AG04450 (cell line): ENCODE measurements at regions not wholly inside any gene's neighbourhood (a gene's known extent, or its start where the extent isn't known, plus 50 kb on each side); places are given as distances from the start of the nearest gene placed in this dataset.

Source experiments
- CTCF ChIA-PET: fragments of 300-600, 350-600 bp; formaldehyde crosslinking; extraction: SDS; loops from one replicate; lab custom pipeline; 2022; ENCODE audit warnings: antibody characterized with exemption, inconsistent platforms; lab: Charles Lee
- POLR2A ChIA-PET: fragments of 350-600 bp; formaldehyde crosslinking; extraction: SDS; loops from one replicate; lab custom pipeline; 2021; ENCODE audit warnings: antibody characterized with exemption, inconsistent platforms; lab: Yijun Ruan, JAX
- DNase-seq: peaks from one replicate; pipeline ENCODE4 v3.0.0-alpha.2; 2011; ENCODE audit warnings: low read depth, low spot score
- H3K27ac ChIP-seq: one replicate; pipeline ENCODE4 v1.5.1; 2012; ENCODE audit warnings: low read depth, low read length, control low read depth
- H3K27me3 ChIP-seq: one replicate; pipeline ENCODE4 v1.6.0; 2012; ENCODE audit warnings: low read length; ENCODE audit not compliant: control insufficient read depth, insufficient read depth
- H3K4me3 ChIP-seq: 2 replicates; pipeline ENCODE4 v1.5.1; 2011; ENCODE audit warnings: mild to moderate bottlenecking, low read depth, low read length, control low read depth
- H3K9me3 ChIP-seq: 2 replicates; pipeline ENCODE4 v1.5.1; 2012; ENCODE audit warnings: low read length; ENCODE audit not compliant: control insufficient read depth, insufficient read depth
- TF ChIP-seq, protein P1 (sequence below): IDR thresholded peaks from 2 replicates; pipeline ENCODE4 v1.5.1; 2011; ENCODE audit warnings: low read depth, low read length, control low read depth, inconsistent platforms

DNA sequence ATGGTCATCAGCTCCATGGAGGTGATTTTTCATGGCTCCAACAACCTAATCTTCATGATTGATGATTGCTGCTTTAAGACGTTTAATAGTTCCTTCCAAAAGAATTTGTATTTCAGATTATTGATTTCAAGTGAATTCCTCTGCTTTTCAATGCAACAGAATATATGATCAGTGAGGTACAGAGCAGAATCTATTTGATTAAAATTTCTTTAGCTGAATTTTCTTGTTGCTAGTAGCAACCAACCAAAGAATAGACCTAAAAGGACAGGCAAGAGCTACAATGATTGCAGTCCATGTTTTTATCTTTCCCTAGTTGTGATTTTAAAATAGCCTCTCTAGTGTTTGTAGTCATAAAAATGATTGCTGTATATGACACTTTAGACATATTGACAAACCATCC lies 76.8 kb upstream of the SCEL start:
- Histone ChIP-seq H3K27me3 (no peaks in the 10 kb centered on the region), H3K27ac (no peak overlapping the region), H3K4me3 (no peak overlapping the region), H3K9me3 (no peaks in the 10 kb centered on the region)
- ChIA-PET POLR2A (no interaction called here), CTCF (no interaction called here)
- TF ChIP-seq, protein P1, sequence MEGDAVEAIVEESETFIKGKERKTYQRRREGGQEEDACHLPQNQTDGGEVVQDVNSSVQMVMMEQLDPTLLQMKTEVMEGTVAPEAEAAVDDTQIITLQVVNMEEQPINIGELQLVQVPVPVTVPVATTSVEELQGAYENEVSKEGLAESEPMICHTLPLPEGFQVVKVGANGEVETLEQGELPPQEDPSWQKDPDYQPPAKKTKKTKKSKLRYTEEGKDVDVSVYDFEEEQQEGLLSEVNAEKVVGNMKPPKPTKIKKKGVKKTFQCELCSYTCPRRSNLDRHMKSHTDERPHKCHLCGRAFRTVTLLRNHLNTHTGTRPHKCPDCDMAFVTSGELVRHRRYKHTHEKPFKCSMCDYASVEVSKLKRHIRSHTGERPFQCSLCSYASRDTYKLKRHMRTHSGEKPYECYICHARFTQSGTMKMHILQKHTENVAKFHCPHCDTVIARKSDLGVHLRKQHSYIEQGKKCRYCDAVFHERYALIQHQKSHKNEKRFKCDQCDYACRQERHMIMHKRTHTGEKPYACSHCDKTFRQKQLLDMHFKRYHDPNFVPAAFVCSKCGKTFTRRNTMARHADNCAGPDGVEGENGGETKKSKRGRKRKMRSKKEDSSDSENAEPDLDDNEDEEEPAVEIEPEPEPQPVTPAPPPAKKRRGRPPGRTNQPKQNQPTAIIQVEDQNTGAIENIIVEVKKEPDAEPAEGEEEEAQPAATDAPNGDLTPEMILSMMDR = no peak
- no peak for DNase-seq

DNA sequence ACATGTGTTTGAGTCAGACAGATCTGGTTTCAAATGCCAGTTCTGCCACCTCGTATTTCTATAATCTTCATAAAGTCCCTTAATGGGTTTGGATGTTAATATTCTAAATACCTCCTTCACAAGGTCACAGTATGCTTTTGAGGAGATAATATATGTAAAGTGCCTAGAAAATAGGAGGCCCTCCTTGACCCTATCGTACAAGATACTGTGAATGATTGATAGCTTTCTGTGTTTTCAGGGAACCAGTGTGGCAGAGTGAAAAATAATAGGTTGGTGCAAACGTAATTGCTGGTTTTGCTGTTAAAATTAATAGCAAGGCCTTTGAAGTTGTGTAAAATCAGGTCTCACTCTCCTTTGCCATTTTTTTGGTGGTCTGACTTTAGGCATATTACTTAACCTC lies 77.5 kb upstream of the SCEL start:
- POLR2A ChIA-PET = no interaction called here
- no peaks in the 10 kb centered on the region for H3K27me3 ChIP-seq
- H3K4me3 ChIP-seq = no peak overlapping the region
- CTCF ChIA-PET = no interaction called here
- DNase-seq = no peak
- TF ChIP-seq, protein P1 = no peak
- no peaks in the 10 kb centered on the region for H3K9me3 ChIP-seq
- no peak overlapping the region for H3K27ac ChIP-seq

DNA sequence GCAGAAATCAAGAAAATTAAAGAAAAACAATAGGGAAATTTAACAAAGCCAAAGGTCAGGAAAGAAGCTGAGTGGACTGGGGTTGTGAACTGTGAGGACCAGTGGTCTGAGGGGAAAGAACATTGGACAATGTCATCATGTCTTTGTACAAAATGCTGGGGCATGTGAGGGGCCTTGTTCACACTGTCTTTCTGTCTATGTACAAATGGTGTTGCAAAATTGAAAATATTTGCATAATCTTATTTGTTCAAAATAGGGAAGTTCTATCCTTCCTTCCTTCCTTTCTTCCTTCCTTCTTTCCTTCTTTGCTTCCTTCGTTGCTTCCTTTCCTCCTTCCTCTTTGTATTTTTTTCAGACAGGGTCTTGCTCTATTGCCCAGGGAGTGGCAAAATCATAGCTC lies 79.2 kb upstream of the SCEL start:
- Histone ChIP-seq H3K4me3 (no peak overlapping the region), H3K27ac (no peak overlapping the region), H3K27me3 (no peaks in the 10 kb centered on the region), H3K9me3 (no peaks in the 10 kb centered on the region)
- ChIA-PET POLR2A (no interaction called here), CTCF (interaction anchor here (1.6 kb wide), 1 partner anchor 23 kb away, joined by 5 read pairs; no protein-coding TSS in a partner anchor)
- no peak for DNase-seq
- TF ChIP-seq, protein P1 = no peak

DNA sequence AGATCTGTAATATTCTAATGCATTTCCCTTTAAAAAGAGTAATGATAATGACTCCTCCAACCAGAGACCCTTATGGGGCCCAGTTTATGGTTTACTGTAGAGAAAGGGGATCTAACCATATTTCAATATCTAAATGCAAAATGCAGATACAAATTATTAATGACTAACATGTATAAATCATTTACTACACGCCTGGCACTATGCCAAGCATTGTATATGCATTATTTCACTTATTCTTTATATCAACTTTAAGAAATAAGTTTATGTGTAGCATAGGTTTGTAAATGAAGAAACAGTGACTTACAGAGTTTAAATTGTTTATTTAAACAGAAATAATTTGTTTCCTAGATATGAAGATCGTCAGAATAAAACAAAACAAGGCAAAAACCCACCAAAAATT lies 86.2 kb upstream of the SCEL start:
- no peak for DNase-seq

DNA sequence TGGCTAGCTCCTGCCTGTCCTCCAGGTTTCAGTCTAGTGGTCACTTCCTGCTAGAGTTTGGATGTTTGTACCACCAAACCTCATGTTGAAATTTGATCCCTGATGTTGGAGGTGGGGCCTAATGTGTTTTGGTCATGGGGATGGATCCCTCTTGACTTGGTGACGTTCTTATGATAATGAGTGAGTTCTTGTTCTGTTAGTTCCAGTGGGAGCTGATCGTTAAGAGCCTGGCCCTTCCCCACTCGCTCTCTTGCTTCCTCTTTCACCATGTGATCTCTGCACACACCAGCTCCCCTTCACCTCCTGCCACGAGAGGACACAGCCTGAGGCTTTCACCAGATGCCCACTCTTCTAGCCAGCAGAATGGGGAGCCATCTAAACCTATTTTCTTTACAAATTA lies 86.8 kb upstream of the SCEL start:
- CTCF ChIA-PET = interaction anchor here (2.0 kb wide), 1 partner anchor 30 kb away, joined by 14 read pairs; no protein-coding TSS in a partner anchor

More for the DNA sequence above, 86.2 kb upstream of the SCEL start:
- CTCF ChIA-PET = interaction anchor here (2.0 kb wide), 1 partner anchor 29 kb away, joined by 14 read pairs; no protein-coding TSS in a partner anchor
- TF ChIP-seq, protein P1 = no peak
- H3K9me3 ChIP-seq = no peaks in the 10 kb centered on the region
- POLR2A ChIA-PET = no interaction called here
- no peaks in the 10 kb centered on the region for H3K27me3 ChIP-seq
- H3K27ac ChIP-seq = no peak overlapping the region
- H3K4me3 ChIP-seq = no peak overlapping the region

More for the DNA sequence above, 86.8 kb upstream of the SCEL start:
- TF ChIP-seq, protein P1 = no peak
- no peaks in the 10 kb centered on the region for H3K27me3 ChIP-seq
- POLR2A ChIA-PET = no interaction called here
- H3K9me3 ChIP-seq = no peaks in the 10 kb centered on the region
- DNase-seq = no peak
- H3K27ac ChIP-seq = no peak overlapping the region
- H3K4me3 ChIP-seq = no peak overlapping the region
